H9 (cell line): ENCODE measurements at regions not wholly inside any gene's neighbourhood (a gene's known extent, or its start where the extent isn't known, plus 50 kb on each side); places are given as distances from the start of the nearest gene placed in this dataset.

ENCODE experiments used
- DNase-seq: peaks from one replicate; pipeline ENCODE4 v3.0.0-alpha.2; 2017
- H2AFZ ChIP-seq: one replicate; pipeline ENCODE4 v1.6.1; 2013; ENCODE audit warnings: mild to moderate bottlenecking, low read length, control low read depth, moderate library complexity
- H2AK5ac ChIP-seq: 2 replicates; pipeline ENCODE4 v1.6.1; 2013; ENCODE audit warnings: low read length, control low read depth, mixed read lengths; ENCODE audit not compliant: insufficient read length
- H2BK120ac ChIP-seq: one replicate; pipeline ENCODE4 v1.6.1; 2013; ENCODE audit warnings: low read depth, mild to moderate bottlenecking, low read length, control low read depth, inconsistent platforms; ENCODE audit not compliant: poor library complexity, severe bottlenecking
- H2BK12ac ChIP-seq: 2 replicates; pipeline ENCODE4 v1.6.1; 2013; ENCODE audit warnings: low read length, control low read depth, mixed read lengths, low read depth; ENCODE audit not compliant: insufficient read length
- H2BK15ac ChIP-seq: 2 replicates; pipeline ENCODE4 v1.6.1; 2013; ENCODE audit warnings: low read depth, low read length, control low read depth
- H2BK20ac ChIP-seq: one replicate; pipeline ENCODE4 v1.6.1; 2013; ENCODE audit warnings: low read depth, mild to moderate bottlenecking, low read length, control low read depth, inconsistent platforms; ENCODE audit not compliant: poor library complexity, severe bottlenecking
- H2BK5ac ChIP-seq: 2 replicates; pipeline ENCODE4 v1.6.1; 2013; ENCODE audit warnings: low read length, control low read depth, mixed read lengths; ENCODE audit not compliant: insufficient read length
- H3K14ac ChIP-seq: 2 replicates; pipeline ENCODE4 v1.6.1; 2013; ENCODE audit warnings: low read length, control low read depth; ENCODE audit not compliant: insufficient read depth
- H3K18ac ChIP-seq: 2 replicates; pipeline ENCODE4 v1.6.1; 2013; ENCODE audit warnings: low read depth, mild to moderate bottlenecking, mixed read lengths, low read length, control low read depth; ENCODE audit not compliant: insufficient read length
- H3K23ac ChIP-seq: 2 replicates; pipeline ENCODE4 v1.6.1; 2013; ENCODE audit warnings: low read length, control low read depth, mixed read lengths, low read depth; ENCODE audit not compliant: insufficient read length
- H3K23me2 ChIP-seq: 2 replicates; pipeline ENCODE4 v1.6.1; 2013; ENCODE audit warnings: low read depth, mild to moderate bottlenecking, mixed read lengths, low read length, control low read depth; ENCODE audit not compliant: insufficient read length, poor library complexity, severe bottlenecking
- H3K27ac ChIP-seq: 2 replicates; pipeline ENCODE4 v1.5.1; 2013; ENCODE audit warnings: low read length, control low read depth, mixed read lengths, low read depth; ENCODE audit not compliant: insufficient read length
- H3K27me3 ChIP-seq: 2 replicates; pipeline ENCODE4 v1.6.1; 2013; ENCODE audit warnings: low read length, control low read depth, inconsistent platforms; ENCODE audit not compliant: insufficient read depth
- H3K4ac ChIP-seq: 2 replicates; pipeline ENCODE4 v1.6.1; 2013; ENCODE audit warnings: low read depth, mild to moderate bottlenecking, control low read depth, inconsistent platforms, low read length, moderate library complexity
- H3K4me1 ChIP-seq: 2 replicates; pipeline ENCODE4 v1.6.1; 2013; ENCODE audit warnings: low read length, control low read depth, inconsistent platforms; ENCODE audit not compliant: insufficient read depth
- H3K4me2 ChIP-seq: 2 replicates; pipeline ENCODE4 v1.6.1; 2013; ENCODE audit warnings: low read length, control low read depth, mixed read lengths; ENCODE audit not compliant: insufficient read length, insufficient read depth
- H3K56ac ChIP-seq: 2 replicates; pipeline ENCODE4 v1.6.1; 2013; ENCODE audit warnings: low read depth, mild to moderate bottlenecking, mixed read lengths, low read length, control low read depth; ENCODE audit not compliant: insufficient read length
- H3K79me1 ChIP-seq: 2 replicates; pipeline ENCODE4 v1.6.1; 2013; ENCODE audit warnings: low read depth, mild to moderate bottlenecking, moderate library complexity, low read length, control low read depth, inconsistent platforms; ENCODE audit not compliant: insufficient read depth, poor library complexity, severe bottlenecking
- H3K79me2 ChIP-seq: 2 replicates; pipeline ENCODE4 v1.6.1; 2013; ENCODE audit warnings: low read length, control low read depth, inconsistent platforms; ENCODE audit not compliant: insufficient read depth
- H3K9ac ChIP-seq: 2 replicates; pipeline ENCODE4 v1.6.1; 2013; ENCODE audit warnings: low read length, control low read depth, mixed read lengths; ENCODE audit not compliant: insufficient read length; ENCODE audit errors: extremely low read depth
- H3K9me3 ChIP-seq: one replicate; pipeline ENCODE4 v1.6.1; 2013; ENCODE audit warnings: low read depth, low read length, inconsistent platforms; ENCODE audit not compliant: control insufficient read depth
- H3T11ph ChIP-seq: one replicate; pipeline ENCODE4 v1.6.1; 2013; ENCODE audit warnings: mild to moderate bottlenecking, low read length, control low read depth, inconsistent platforms
- H4K20me1 ChIP-seq: one replicate; pipeline ENCODE4 v1.6.1; 2013; ENCODE audit not compliant: control insufficient read depth, insufficient read length, insufficient read depth
- H4K5ac ChIP-seq: 2 replicates; pipeline ENCODE4 v1.6.1; 2013; ENCODE audit warnings: low read depth, mild to moderate bottlenecking, mixed read lengths, low read length, control low read depth; ENCODE audit not compliant: insufficient read length
- H4K8ac ChIP-seq: replicated peaks from 2 replicates; pipeline ENCODE4 v1.6.1; 2013; ENCODE audit warnings: low read length, control low read depth, mixed read lengths, low read depth; ENCODE audit not compliant: insufficient read length
- H4K91ac ChIP-seq: 2 replicates; pipeline ENCODE4 v1.6.1; 2013; ENCODE audit warnings: low read depth, mild to moderate bottlenecking, moderate library complexity, mixed read lengths, low read length, control low read depth; ENCODE audit not compliant: insufficient read length
- H3K27ac Mint-ChIP-seq, 3 experiments: 2 replicates in 2 of 3; 3 replicates in 1 of 3; pipeline ENCODE4 v1.8.0; 2020 to 2021; ENCODE audit warnings: mixed read lengths in 3 of 3, mild to moderate bottlenecking in 1 of 3, moderate library complexity in 1 of 3
- H3K27me3 Mint-ChIP-seq: 2 replicates; pipeline ENCODE4 v1.8.0; 2021; ENCODE audit warnings: low read depth, mild to moderate bottlenecking, moderate library complexity, mixed read lengths
- H3K36me3 Mint-ChIP-seq, 3 experiments: 2 replicates in 2 of 3; 3 replicates in 1 of 3; pipeline ENCODE4 v1.8.0; 2020 to 2021; ENCODE audit warnings: low read depth in 3 of 3, mixed read lengths in 3 of 3; ENCODE audit not compliant: insufficient read depth in 1 of 3
- H3K4me1 Mint-ChIP-seq, 2 experiments: 2 replicates each; pipeline ENCODE4 v1.8.0; 2020; ENCODE audit warnings: mixed read lengths in 2 of 2
- H3K4me3 Mint-ChIP-seq, 2 experiments: 2 replicates in 1 of 2; 3 replicates in 1 of 2; pipeline ENCODE4 v1.8.0; 2020 to 2021; ENCODE audit warnings: mild to moderate bottlenecking in 2 of 2, mixed read lengths in 2 of 2, moderate library complexity in 1 of 2
- H3K9me3 Mint-ChIP-seq, 2 experiments: 2 replicates in 1 of 2; 3 replicates in 1 of 2; pipeline ENCODE4 v1.8.0; 2020; ENCODE audit warnings: mild to moderate bottlenecking in 2 of 2, mixed read lengths in 2 of 2, moderate library complexity in 1 of 2
- WGBS: extraction: QIAGEN DNeasy Blood & Tissue Kit; methylation state at CpG from one replicate; pipeline ENCODE4 v1.1.7; 2013; ENCODE audit warnings: missing lambda C conversion rate, low lambda C conversion rate, mixed read lengths; ENCODE audit not compliant: insufficient read length; ENCODE audit errors: extremely low coverage; 5-methylcytosine and 5-hydroxymethylcytosine counted together
- TF ChIP-seq, protein P1 (sequence below): fragments of 200-600 bp; sonication (generic); conservative IDR thresholded peaks from 3 replicates; pipeline ENCODE4 v1.8.0; 2021; ENCODE audit warnings: antibody characterized with exemption, mild to moderate bottlenecking

- H3K23me2 ChIP-seq = no peaks in the 10 kb centered on the region
- H3K9ac ChIP-seq = no peak overlapping the region
- WGBS = no CpG with 5 or more reads among the region's 2 CpGs
- no peaks in the 10 kb centered on the region for H3K36me3 Mint-ChIP-seq
- H4K91ac ChIP-seq = no peak overlapping the region
- no peak overlapping the region for H2BK120ac ChIP-seq
- no peak overlapping the region for H2BK5ac ChIP-seq
- H3K4me1 Mint-ChIP-seq = peaks cover 0 to 4% of the 10 kb centered on the region in 2 experiments; a peak in 1 of 4 replicates
- H2AFZ ChIP-seq = no peak overlapping the region
- H2BK15ac ChIP-seq = no peak overlapping the region
- peak overlapping the region in 1 of 3 experiments; percentile 30; a peak in 1 of 7 replicates for H3K27ac Mint-ChIP-seq
- no peak overlapping the region for H4K8ac ChIP-seq
- H3K4me2 ChIP-seq = no peak overlapping the region
- no peak overlapping the region for H3K4me3 Mint-ChIP-seq
- H4K5ac ChIP-seq = no peak overlapping the region
- no peak overlapping the region for H3K14ac ChIP-seq
- no peak overlapping the region for H3K27ac ChIP-seq
- H3T11ph ChIP-seq = no peak overlapping the region
- H3K9me3 ChIP-seq = no peaks in the 10 kb centered on the region
- H3K23ac ChIP-seq = no peak overlapping the region
- no peak overlapping the region for H3K18ac ChIP-seq
- H2BK12ac ChIP-seq = no peak overlapping the region
- H4K20me1 ChIP-seq = no peaks in the 10 kb centered on the region
- no peaks in the 10 kb centered on the region for H3K79me1 ChIP-seq
- H2AK5ac ChIP-seq = no peak overlapping the region
- no peaks in the 10 kb centered on the region for H3K9me3 Mint-ChIP-seq
- no peaks in the 10 kb centered on the region for H3K27me3 Mint-ChIP-seq
- no peaks in the 10 kb centered on the region; the same call in 1 of the 2 replicates for H3K4me1 ChIP-seq
- no peak overlapping the region for H3K4ac ChIP-seq
- TF ChIP-seq, protein P1, sequence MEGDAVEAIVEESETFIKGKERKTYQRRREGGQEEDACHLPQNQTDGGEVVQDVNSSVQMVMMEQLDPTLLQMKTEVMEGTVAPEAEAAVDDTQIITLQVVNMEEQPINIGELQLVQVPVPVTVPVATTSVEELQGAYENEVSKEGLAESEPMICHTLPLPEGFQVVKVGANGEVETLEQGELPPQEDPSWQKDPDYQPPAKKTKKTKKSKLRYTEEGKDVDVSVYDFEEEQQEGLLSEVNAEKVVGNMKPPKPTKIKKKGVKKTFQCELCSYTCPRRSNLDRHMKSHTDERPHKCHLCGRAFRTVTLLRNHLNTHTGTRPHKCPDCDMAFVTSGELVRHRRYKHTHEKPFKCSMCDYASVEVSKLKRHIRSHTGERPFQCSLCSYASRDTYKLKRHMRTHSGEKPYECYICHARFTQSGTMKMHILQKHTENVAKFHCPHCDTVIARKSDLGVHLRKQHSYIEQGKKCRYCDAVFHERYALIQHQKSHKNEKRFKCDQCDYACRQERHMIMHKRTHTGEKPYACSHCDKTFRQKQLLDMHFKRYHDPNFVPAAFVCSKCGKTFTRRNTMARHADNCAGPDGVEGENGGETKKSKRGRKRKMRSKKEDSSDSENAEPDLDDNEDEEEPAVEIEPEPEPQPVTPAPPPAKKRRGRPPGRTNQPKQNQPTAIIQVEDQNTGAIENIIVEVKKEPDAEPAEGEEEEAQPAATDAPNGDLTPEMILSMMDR = no peak
- H2BK20ac ChIP-seq = no peak overlapping the region
- no peak for DNase-seq
- H3K27me3 ChIP-seq = no peaks in the 10 kb centered on the region
- no peaks in the 10 kb centered on the region for H3K79me2 ChIP-seq
- no peak overlapping the region for H3K56ac ChIP-seq
Observed at GRCh38 chr4:96315815-96316214, 475.9 kb downstream of the PDHA2 start.
